HepG2 (cell line): ENCODE measurements at regions not wholly inside any gene's neighbourhood (a gene's known extent, or its start where the extent isn't known, plus 50 kb on each side); places are given as distances from the start of the nearest gene placed in this dataset.
A peak's percentile ranks its signal among the peaks of the same experiment; 100 is the strongest.

Experiments
- AGO2 ChIP-seq: fragments of 200-400 bp; formaldehyde crosslinking; optimal IDR thresholded peaks from 2 replicates; pipeline ENCODE3; 2017; ENCODE audit warnings: mild to moderate bottlenecking, low read depth, low read length, moderate library complexity
- ATF3 ChIP-seq: sonication (generic); formaldehyde crosslinking; IDR thresholded peaks from 2 replicates; pipeline ENCODE4 v1.4.0; 2020; ENCODE audit warnings: missing genetic modification reagents
- FOSL2 ChIP-seq: sonication (generic); formaldehyde crosslinking; IDR thresholded peaks from 2 replicates; pipeline ENCODE4 v1.4.0; 2020; ENCODE audit warnings: missing genetic modification reagents
- GZF1 ChIP-seq: sonication (generic); formaldehyde crosslinking; IDR thresholded peaks from 2 replicates; pipeline ENCODE4 v1.5.1; 2020; ENCODE audit warnings: mild to moderate bottlenecking, missing genetic modification reagents
- HHEX ChIP-seq: IDR thresholded peaks from 2 replicates; pipeline ENCODE4 v1.6.1; 2016; ENCODE audit warnings: control low read depth
- IKZF4 ChIP-seq: sonication (generic); formaldehyde crosslinking; IDR thresholded peaks from 2 replicates; pipeline ENCODE4 v1.5.1; 2020; ENCODE audit warnings: borderline replicate concordance, mild to moderate bottlenecking, low read depth, missing genetic modification reagents; ENCODE audit errors: not compliant biosample characterization
- JUNB ChIP-seq: sonication (generic); formaldehyde crosslinking; IDR thresholded peaks from 2 replicates; pipeline ENCODE4 v1.8.0; 2022; ENCODE audit warnings: missing genetic modification reagents, mild to moderate bottlenecking, borderline replicate concordance
- MTA1 ChIP-seq: sonication (generic); formaldehyde crosslinking; IDR thresholded peaks from 2 replicates; pipeline ENCODE4 v1.4.0; 2020; ENCODE audit warnings: missing genetic modification reagents, mild to moderate bottlenecking, borderline replicate concordance
- MXI1 ChIP-seq: IDR thresholded peaks from 3 replicates; pipeline ENCODE4 v1.6.1; 2012; ENCODE audit warnings: low read depth, low read length, inconsistent platforms, borderline replicate concordance
- SAP130 ChIP-seq: IDR thresholded peaks from 2 replicates; pipeline ENCODE4 v1.6.1; 2016; ENCODE audit warnings: low read depth
- YY1 ChIP-seq: IDR thresholded peaks from 2 replicates; pipeline ENCODE4 v1.6.1; 2011; ENCODE audit warnings: low read length, low read depth, moderate library complexity, mild to moderate bottlenecking; ENCODE audit not compliant: insufficient read depth, insufficient replicate concordance
- ZBTB39 ChIP-seq: sonication (generic); formaldehyde crosslinking; IDR thresholded peaks from 2 replicates; pipeline ENCODE4 v1.5.0; 2020; ENCODE audit warnings: missing genetic modification reagents
- ZC3H13 ChIP-seq: sonication (generic); formaldehyde crosslinking; IDR thresholded peaks from 2 replicates; pipeline ENCODE4 v1.8.1; 2023; ENCODE audit warnings: mild to moderate bottlenecking, missing genetic modification reagents, moderate library complexity
- ZFAT ChIP-seq: sonication (generic); formaldehyde crosslinking; conservative IDR thresholded peaks from 2 replicates; pipeline ENCODE4 v1.8.1; 2023; ENCODE audit warnings: missing genetic modification reagents, inconsistent platforms
- ZKSCAN1 ChIP-seq: fragments of 150-350 bp; IDR thresholded peaks from 2 replicates; pipeline ENCODE4 v1.6.1; 2014; ENCODE audit warnings: low read length
- ZNF121 ChIP-seq: sonication (generic); formaldehyde crosslinking; IDR thresholded peaks from 2 replicates; pipeline ENCODE4 v1.5.0; 2020; ENCODE audit warnings: mild to moderate bottlenecking, missing genetic modification reagents
- ZNF251 ChIP-seq: sonication (generic); formaldehyde crosslinking; IDR thresholded peaks from 2 replicates; pipeline ENCODE4 v1.9.0; 2021; ENCODE audit warnings: mild to moderate bottlenecking, missing genetic modification reagents
- ZNF326 ChIP-seq: sonication (generic); formaldehyde crosslinking; IDR thresholded peaks from 2 replicates; pipeline ENCODE4 v1.4.0; 2020; ENCODE audit warnings: missing genetic modification reagents, borderline replicate concordance
- ZNF572 ChIP-seq: sonication (generic); formaldehyde crosslinking; IDR thresholded peaks from 2 replicates; pipeline ENCODE4 v1.5.1; 2020; ENCODE audit warnings: mild to moderate bottlenecking, missing genetic modification reagents
- TF ChIP-seq, protein P1 (sequence below): sonication (generic); formaldehyde crosslinking; conservative IDR thresholded peaks from 2 replicates; pipeline ENCODE4 v1.4.0; 2020; ENCODE audit warnings: mild to moderate bottlenecking, missing genetic modification reagents, moderate library complexity
- TF ChIP-seq, protein P2 (sequence below): sonication (generic); formaldehyde crosslinking; IDR thresholded peaks from 2 replicates; pipeline ENCODE4 v1.5.0; 2020; ENCODE audit warnings: missing genetic modification reagents
- TF ChIP-seq, protein P3 (sequence below): sonication (generic); formaldehyde crosslinking; IDR thresholded peaks from 2 replicates; pipeline ENCODE4 v1.4.0; 2020; ENCODE audit warnings: missing genetic modification reagents
- TF ChIP-seq, protein P4 (sequence below): sonication (generic); formaldehyde crosslinking; IDR thresholded peaks from 2 replicates; pipeline ENCODE4 v1.4.0; 2020; ENCODE audit warnings: missing genetic modification reagents

- TF ChIP-seq, protein P1, sequence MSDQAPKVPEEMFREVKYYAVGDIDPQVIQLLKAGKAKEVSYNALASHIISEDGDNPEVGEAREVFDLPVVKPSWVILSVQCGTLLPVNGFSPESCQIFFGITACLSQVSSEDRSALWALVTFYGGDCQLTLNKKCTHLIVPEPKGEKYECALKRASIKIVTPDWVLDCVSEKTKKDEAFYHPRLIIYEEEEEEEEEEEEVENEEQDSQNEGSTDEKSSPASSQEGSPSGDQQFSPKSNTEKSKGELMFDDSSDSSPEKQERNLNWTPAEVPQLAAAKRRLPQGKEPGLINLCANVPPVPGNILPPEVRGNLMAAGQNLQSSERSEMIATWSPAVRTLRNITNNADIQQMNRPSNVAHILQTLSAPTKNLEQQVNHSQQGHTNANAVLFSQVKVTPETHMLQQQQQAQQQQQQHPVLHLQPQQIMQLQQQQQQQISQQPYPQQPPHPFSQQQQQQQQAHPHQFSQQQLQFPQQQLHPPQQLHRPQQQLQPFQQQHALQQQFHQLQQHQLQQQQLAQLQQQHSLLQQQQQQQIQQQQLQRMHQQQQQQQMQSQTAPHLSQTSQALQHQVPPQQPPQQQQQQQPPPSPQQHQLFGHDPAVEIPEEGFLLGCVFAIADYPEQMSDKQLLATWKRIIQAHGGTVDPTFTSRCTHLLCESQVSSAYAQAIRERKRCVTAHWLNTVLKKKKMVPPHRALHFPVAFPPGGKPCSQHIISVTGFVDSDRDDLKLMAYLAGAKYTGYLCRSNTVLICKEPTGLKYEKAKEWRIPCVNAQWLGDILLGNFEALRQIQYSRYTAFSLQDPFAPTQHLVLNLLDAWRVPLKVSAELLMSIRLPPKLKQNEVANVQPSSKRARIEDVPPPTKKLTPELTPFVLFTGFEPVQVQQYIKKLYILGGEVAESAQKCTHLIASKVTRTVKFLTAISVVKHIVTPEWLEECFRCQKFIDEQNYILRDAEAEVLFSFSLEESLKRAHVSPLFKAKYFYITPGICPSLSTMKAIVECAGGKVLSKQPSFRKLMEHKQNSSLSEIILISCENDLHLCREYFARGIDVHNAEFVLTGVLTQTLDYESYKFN (CRISPR knock-in tag), result peak; percentile 70; the same call in 1 of the 2 replicates
- TF ChIP-seq YY1 (no peak), ZBTB39 (CRISPR knock-in tag) (no peak), ATF3 (CRISPR knock-in tag) (peak; percentile 63; the same call in 1 of the 2 replicates), ZC3H13 (no peak), ZFAT (CRISPR knock-in tag) (no peak), MTA1 (CRISPR knock-in tag) (no peak), AGO2 (no peak), GZF1 (CRISPR knock-in tag) (no peak), IKZF4 (CRISPR knock-in tag) (no peak), JUNB (no peak), HHEX (CRISPR knock-in tag) (no peak), ZNF251 (CRISPR knock-in tag) (no peak), FOSL2 (CRISPR knock-in tag) (peak; percentile 76), ZKSCAN1 (no peak), SAP130 (CRISPR knock-in tag) (peak; percentile 33; the same call in 1 of the 2 replicates), ZNF572 (no peak), MXI1 (0 out of 3 replicates have a peak, but pooled peaks have one; percentile 22), ZNF326 (CRISPR knock-in tag) (no peak), ZNF121 (CRISPR knock-in tag) (peak; percentile 84)
- TF ChIP-seq, protein P2, sequence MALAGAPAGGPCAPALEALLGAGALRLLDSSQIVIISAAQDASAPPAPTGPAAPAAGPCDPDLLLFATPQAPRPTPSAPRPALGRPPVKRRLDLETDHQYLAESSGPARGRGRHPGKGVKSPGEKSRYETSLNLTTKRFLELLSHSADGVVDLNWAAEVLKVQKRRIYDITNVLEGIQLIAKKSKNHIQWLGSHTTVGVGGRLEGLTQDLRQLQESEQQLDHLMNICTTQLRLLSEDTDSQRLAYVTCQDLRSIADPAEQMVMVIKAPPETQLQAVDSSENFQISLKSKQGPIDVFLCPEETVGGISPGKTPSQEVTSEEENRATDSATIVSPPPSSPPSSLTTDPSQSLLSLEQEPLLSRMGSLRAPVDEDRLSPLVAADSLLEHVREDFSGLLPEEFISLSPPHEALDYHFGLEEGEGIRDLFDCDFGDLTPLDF, result no peak
- TF ChIP-seq, protein P3, sequence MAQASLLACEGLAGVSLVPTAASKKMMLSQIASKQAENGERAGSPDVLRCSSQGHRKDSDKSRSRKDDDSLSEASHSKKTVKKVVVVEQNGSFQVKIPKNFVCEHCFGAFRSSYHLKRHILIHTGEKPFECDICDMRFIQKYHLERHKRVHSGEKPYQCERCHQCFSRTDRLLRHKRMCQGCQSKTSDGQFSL (CRISPR knock-in tag), result no peak
- TF ChIP-seq, protein P4, sequence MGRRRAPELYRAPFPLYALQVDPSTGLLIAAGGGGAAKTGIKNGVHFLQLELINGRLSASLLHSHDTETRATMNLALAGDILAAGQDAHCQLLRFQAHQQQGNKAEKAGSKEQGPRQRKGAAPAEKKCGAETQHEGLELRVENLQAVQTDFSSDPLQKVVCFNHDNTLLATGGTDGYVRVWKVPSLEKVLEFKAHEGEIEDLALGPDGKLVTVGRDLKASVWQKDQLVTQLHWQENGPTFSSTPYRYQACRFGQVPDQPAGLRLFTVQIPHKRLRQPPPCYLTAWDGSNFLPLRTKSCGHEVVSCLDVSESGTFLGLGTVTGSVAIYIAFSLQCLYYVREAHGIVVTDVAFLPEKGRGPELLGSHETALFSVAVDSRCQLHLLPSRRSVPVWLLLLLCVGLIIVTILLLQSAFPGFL (CRISPR knock-in tag), result no peak
Measured at GRCh38 chr2:8412082-8412481, 269.8 kb upstream of the ID2 start (continued).
